Type B pancreatic cell (in vitro differentiated cells): ENCODE measurements at regions not wholly inside any gene's neighbourhood (a gene's known extent, or its start where the extent isn't known, plus 50 kb on each side); places are given as distances from the start of the nearest gene placed in this dataset.
A peak's percentile ranks its signal among the peaks of the same experiment; 100 is the strongest.

Experiments used
- DNase-seq: peaks from one replicate; pipeline ENCODE4 v3.0.0; 2021; ENCODE audit warnings: mixed read lengths; ENCODE audit not compliant: unreplicated experiment; ENCODE audit errors: extremely low spot score
- H3K27ac Mint-ChIP-seq: 2 replicates; pipeline ENCODE4 v1.8.0; 2021; ENCODE audit warnings: mild to moderate bottlenecking, mixed read lengths
- H3K27me3 Mint-ChIP-seq: 2 replicates; pipeline ENCODE4 v1.8.0; 2021; ENCODE audit warnings: mixed read lengths
- H3K36me3 Mint-ChIP-seq: 2 replicates; pipeline ENCODE4 v1.8.0; 2021; ENCODE audit warnings: mixed read lengths
- H3K4me1 Mint-ChIP-seq: one replicate; pipeline ENCODE4 v1.8.0; 2021; ENCODE audit warnings: mixed read lengths; ENCODE audit not compliant: unreplicated experiment
- H3K4me3 Mint-ChIP-seq: 2 replicates; pipeline ENCODE4 v1.8.0; 2021; ENCODE audit warnings: mild to moderate bottlenecking, mixed read lengths
- H3K9me3 Mint-ChIP-seq: 2 replicates; pipeline ENCODE4 v1.8.0; 2021; ENCODE audit warnings: mixed read lengths
- CTCF ChIP-seq: fragments of 200-600 bp; sonication (generic); conservative IDR thresholded peaks from 2 replicates; pipeline ENCODE4 v1.5.0; 2021; ENCODE audit warnings: antibody characterized with exemption, mild to moderate bottlenecking

- Mint-ChIP-seq H3K27ac (no peak overlapping the region), H3K36me3 (no peaks in the 10 kb centered on the region), H3K4me1 (peaks cover 27% of the 10 kb centered on the region), H3K27me3 (no peaks in the 10 kb centered on the region), H3K4me3 (no peak overlapping the region), H3K9me3 (peaks cover 14% of the 10 kb centered on the region)
- no peak for TF ChIP-seq CTCF
- DNase-seq: no peak
Observed at GRCh38 chr13:106883976-106884375, 316.0 kb upstream of the ARGLU1 start.

- Mint-ChIP-seq H3K36me3 (no peaks in the 10 kb centered on the region), H3K4me1 (peaks cover 27% of the 10 kb centered on the region), H3K4me3 (no peak overlapping the region), H3K27ac (no peak overlapping the region), H3K9me3 (peaks cover 10% of the 10 kb centered on the region), H3K27me3 (no peaks in the 10 kb centered on the region)
- no peak for DNase-seq
- TF ChIP-seq CTCF: no peak
Observed at GRCh38 chr13:106882246-106882645, 314.3 kb upstream of the ARGLU1 start.

GRCh38 chr13:106879806-106880205, 311.9 kb upstream of the ARGLU1 start:
- H3K4me1 Mint-ChIP-seq: peaks cover 28% of the 10 kb centered on the region
- no peaks in the 10 kb centered on the region for H3K27me3 Mint-ChIP-seq
- peaks cover 6% of the 10 kb centered on the region for H3K9me3 Mint-ChIP-seq
- H3K36me3 Mint-ChIP-seq: no peaks in the 10 kb centered on the region
- H3K27ac Mint-ChIP-seq: no peak overlapping the region
- no peak for TF ChIP-seq CTCF
- no peak for DNase-seq
- H3K4me3 Mint-ChIP-seq: no peak overlapping the region

GRCh38 chr13:106874323-106874722, 306.4 kb upstream of the ARGLU1 start:
- DNase-seq: no peak
- no peak overlapping the region for H3K27ac Mint-ChIP-seq
- peaks cover 6% of the 10 kb centered on the region for H3K9me3 Mint-ChIP-seq
- TF ChIP-seq CTCF: no peak
- no peaks in the 10 kb centered on the region for H3K36me3 Mint-ChIP-seq
- H3K4me3 Mint-ChIP-seq: no peak overlapping the region
- H3K27me3 Mint-ChIP-seq: no peaks in the 10 kb centered on the region
- peaks cover 3% of the 10 kb centered on the region for H3K4me1 Mint-ChIP-seq

GRCh38 chr13:106873810-106874209, 305.9 kb upstream of the ARGLU1 start:
- Mint-ChIP-seq H3K27ac (no peak overlapping the region), H3K9me3 (peaks cover 6% of the 10 kb centered on the region), H3K27me3 (no peaks in the 10 kb centered on the region), H3K36me3 (no peaks in the 10 kb centered on the region), H3K4me1 (peaks cover 3% of the 10 kb centered on the region), H3K4me3 (no peak overlapping the region)
- TF ChIP-seq CTCF: no peak
- DNase-seq: no peak

GRCh38 chr13:106867249-106867648, 299.3 kb upstream of the ARGLU1 start:
- no peak for DNase-seq
- Mint-ChIP-seq H3K36me3 (no peaks in the 10 kb centered on the region), H3K9me3 (peaks cover 7% of the 10 kb centered on the region), H3K27ac (peak overlapping the region; percentile 70), H3K4me1 (peaks cover 23% of the 10 kb centered on the region), H3K27me3 (no peaks in the 10 kb centered on the region), H3K4me3 (peak overlapping the region; percentile 74)
- peak; percentile 70 for TF ChIP-seq CTCF
